ENCODE measurements at regions not wholly inside any gene's neighbourhood (a gene's known extent, or its start where the extent isn't known, plus 50 kb on each side); places are given as distances from the start of the nearest gene placed in this dataset.
"Not testable (repeated sequence)": the region's sequence is repeated elsewhere in the genome, so short reads cannot be mapped to it uniquely, and the experiment has no call there.

DNA sequence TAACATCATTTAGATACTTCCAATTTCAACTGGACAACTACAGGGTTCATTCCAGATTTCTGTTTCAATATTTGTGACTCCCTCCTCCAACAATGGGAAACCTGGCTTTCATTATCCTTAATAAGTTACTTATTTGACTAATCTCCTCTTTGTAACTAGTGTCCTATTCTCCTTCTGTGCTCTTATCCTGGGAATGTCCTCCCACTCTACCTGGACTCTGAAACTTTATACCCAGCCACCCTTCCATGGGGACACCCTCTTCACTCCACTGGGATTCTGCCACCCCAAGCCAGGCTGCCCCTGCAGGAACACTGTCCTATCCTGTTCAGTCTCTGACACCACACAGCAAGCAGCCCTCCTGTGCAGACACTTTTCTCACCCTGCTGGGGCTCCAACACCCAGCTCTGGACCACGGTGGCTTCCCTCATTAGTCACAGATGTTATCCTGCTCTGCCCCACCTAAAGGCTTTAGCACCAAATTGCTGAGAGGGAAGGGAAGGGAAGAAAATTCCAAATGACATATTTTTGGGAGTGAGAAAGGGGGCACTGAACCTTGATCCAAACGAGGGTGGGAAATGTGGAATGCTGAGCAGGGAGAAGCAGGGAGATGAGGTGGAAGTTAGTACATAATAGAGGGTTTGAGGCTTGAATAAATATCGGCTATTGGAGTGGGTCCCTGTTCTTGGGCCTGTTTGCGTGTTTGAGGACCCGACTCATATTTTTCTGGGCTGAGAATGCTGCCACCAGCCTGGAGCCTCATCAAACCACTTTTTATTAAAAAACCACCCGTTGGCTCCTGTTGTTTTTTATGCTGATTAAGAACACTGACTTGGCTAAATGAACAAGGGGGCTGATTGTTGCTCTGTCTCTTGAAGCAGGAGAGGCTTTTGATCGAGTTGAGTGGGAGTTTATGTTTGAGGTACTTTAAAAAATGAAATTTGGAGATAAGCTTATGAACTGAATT lies 54.0 kb upstream of the AKIRIN2 start:
- peak; percentile 60 for DNase-seq (ENCODE audit: low read depth, low spot score)
- in situ Hi-C loops (cut with HindIII; ENCODE audit: low sequenced_read_pairs), result no loop called here
- H3K4me3 ChIP-seq (ENCODE audit: low read depth, low read length), result no peak overlapping the region
- TF ChIP-seq, protein P1, sequence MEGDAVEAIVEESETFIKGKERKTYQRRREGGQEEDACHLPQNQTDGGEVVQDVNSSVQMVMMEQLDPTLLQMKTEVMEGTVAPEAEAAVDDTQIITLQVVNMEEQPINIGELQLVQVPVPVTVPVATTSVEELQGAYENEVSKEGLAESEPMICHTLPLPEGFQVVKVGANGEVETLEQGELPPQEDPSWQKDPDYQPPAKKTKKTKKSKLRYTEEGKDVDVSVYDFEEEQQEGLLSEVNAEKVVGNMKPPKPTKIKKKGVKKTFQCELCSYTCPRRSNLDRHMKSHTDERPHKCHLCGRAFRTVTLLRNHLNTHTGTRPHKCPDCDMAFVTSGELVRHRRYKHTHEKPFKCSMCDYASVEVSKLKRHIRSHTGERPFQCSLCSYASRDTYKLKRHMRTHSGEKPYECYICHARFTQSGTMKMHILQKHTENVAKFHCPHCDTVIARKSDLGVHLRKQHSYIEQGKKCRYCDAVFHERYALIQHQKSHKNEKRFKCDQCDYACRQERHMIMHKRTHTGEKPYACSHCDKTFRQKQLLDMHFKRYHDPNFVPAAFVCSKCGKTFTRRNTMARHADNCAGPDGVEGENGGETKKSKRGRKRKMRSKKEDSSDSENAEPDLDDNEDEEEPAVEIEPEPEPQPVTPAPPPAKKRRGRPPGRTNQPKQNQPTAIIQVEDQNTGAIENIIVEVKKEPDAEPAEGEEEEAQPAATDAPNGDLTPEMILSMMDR (IDR thresholded peaks at IDR 0.05; ENCODE audit: low read depth, low read length), result no peak

DNA sequence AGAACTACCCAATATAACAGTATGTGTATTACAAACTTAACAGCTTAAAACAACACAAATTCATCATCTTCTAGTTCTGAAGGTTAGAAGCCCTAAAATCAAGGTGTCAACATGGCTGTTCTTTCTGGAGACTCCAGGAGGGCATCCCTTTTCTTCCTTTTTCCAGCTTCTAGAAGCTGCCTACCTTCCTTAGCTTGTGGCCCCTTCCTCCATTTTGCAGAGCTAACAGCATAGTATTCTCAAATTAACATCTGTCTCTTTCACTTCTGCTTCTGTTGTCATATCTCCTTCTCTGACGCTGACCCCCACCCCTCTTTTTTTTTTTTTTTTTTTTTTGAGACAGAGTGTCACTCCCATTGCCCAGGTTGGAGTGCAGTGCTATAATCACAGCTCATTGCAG lies 52.8 kb upstream of the AKIRIN2 start:
- DNase-seq (ENCODE audit: low read depth, low spot score), result no peak
- in situ Hi-C loops (cut with HindIII; ENCODE audit: low sequenced_read_pairs), result no loop called here
- H3K4me3 ChIP-seq (ENCODE audit: low read depth, low read length), result no peak overlapping the region
- TF ChIP-seq, protein P1 (IDR thresholded peaks at IDR 0.05; ENCODE audit: low read depth, low read length), result no peak

DNA sequence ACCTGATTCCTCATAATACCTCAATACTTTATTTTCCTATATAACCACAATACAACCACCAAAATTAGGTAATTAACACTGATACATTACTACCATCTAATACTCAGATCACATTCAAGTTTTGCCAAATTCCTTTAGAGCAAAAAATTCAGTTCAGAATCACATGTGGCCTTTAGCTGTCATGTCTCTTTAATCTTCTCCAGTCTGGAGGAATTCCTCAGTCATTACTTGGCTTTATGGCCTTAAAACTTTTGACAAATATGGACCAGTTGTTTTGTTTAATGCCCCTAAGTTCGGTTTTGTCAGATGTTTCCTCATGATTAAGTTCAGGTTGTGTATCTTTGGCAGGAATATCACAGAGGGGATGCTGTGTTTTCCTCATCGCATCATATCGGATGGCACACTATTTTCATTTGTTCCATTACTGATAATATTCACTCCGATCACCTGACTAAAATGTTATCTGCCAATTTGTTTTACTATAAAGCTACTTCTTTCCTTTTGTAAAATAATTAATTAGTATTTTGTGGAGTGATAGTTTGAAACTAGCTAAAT lies 51.2 kb upstream of the AKIRIN2 start:
- no peak for DNase-seq (ENCODE audit: low read depth, low spot score)
- no peak overlapping the region for H3K4me3 ChIP-seq (ENCODE audit: low read depth, low read length)
- in situ Hi-C loops (cut with HindIII; ENCODE audit: low sequenced_read_pairs), result no loop called here
- TF ChIP-seq, protein P1 (IDR thresholded peaks at IDR 0.05; ENCODE audit: low read depth, low read length), result no peak

DNA sequence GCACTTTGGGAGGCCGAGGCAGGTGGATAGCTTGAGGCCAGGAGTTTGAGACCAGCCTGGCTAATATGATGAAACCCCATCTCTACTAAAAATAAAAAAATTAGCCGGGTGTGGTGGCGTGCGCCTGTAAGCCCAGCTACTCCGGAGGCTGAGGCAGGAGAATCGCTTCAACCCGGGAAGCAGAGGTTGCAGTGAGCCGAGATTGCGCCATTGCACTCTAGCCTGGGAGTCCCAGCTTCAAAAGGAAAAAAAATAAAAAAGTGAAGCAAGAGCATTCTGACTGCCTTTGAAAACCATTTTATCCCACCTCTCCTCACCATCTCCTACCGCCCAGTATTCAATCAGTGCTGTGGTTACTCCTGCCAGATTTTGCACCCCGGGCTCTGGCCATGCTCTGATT lies 50.5 kb upstream of the AKIRIN2 start:
- in situ Hi-C loops (cut with HindIII; ENCODE audit: low sequenced_read_pairs); DNase-seq (ENCODE audit: low read depth, low spot score); H3K4me3 ChIP-seq (ENCODE audit: low read depth, low read length): not testable (repeated sequence)

All from astrocyte of the spinal cord (primary cell).